ENCODE measurements at regions not wholly inside any gene's neighbourhood (a gene's known extent, or its start where the extent isn't known, plus 50 kb on each side); places are given as distances from the start of the nearest gene placed in this dataset.
"Not testable (repeated sequence)": the region's sequence is repeated elsewhere in the genome, so short reads cannot be mapped to it uniquely, and the experiment has no call there.

DNA sequence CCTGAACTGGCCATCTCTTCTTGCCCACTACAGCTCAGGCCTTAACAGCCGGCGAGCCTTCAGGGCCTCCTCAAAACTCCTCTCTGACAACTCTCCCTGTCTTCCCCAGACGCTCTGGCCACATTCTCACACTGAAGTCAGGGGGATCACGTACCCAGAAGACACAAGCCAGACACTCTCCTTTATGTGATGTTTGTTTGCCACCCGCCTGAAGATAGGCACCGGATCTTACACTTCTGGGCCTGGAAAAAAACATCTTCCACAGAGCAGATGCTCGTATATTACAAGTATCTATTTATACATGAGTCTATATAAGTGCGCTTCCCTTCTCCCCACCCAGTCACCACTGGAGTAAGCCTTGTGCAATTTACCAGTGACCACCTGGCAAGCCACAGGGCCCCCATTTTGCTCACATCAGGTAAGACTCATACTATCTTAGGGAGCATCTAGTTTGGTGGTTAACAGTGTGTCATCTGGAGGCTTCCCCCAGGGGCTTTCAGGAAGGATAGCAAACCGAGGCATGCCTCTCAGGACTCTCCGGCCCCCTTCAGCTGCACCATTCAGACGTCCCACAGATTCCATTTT is 349.4 kb downstream of the SOX9 start:
- Mint-ChIP-seq H3K9me3 (peaks cover 3% of the 10 kb centered on the region), H3K36me3 (no peaks in the 10 kb centered on the region), H3K4me3 (no peak overlapping the region), H3K27ac (no peak overlapping the region), H3K27me3 (peaks cover 7% of the 10 kb centered on the region), H3K4me1 (peaks cover 2% of the 10 kb centered on the region)
- DNase-seq: no peak

DNA sequence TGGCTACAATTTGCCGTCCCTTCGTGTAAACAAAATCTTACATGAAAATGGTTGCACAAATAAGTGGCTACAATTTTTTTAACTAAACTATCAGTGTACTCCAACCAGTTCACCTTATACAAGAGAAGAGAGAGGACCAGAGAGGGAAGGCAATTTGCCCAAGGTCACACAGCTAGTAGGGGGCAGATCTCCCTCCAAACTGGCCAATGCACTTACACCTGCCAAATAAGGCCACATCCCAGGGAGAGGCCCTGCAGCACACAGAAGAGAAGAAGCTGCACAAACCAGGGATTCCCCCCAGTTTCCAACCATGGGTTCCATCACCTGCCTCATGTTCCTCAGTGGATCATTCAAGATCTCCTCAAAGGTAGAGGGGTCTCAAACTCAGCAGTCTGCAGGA is 349.9 kb downstream of the SOX9 start:
- no peak overlapping the region for H3K27ac Mint-ChIP-seq
- no peaks in the 10 kb centered on the region for H3K36me3 Mint-ChIP-seq
- DNase-seq: no peak
- peaks cover 3% of the 10 kb centered on the region for H3K9me3 Mint-ChIP-seq
- H3K27me3 Mint-ChIP-seq: peaks cover 7% of the 10 kb centered on the region
- H3K4me1 Mint-ChIP-seq: peaks cover 2% of the 10 kb centered on the region
- H3K4me3 Mint-ChIP-seq: no peak overlapping the region

GRCh38 chr17:72471296-72471695 is 350.5 kb downstream of the SOX9 start:
- peaks cover 2% of the 10 kb centered on the region for H3K4me1 Mint-ChIP-seq
- H3K4me3 Mint-ChIP-seq: no peak overlapping the region
- H3K9me3 Mint-ChIP-seq: peaks cover 3% of the 10 kb centered on the region

DNA sequence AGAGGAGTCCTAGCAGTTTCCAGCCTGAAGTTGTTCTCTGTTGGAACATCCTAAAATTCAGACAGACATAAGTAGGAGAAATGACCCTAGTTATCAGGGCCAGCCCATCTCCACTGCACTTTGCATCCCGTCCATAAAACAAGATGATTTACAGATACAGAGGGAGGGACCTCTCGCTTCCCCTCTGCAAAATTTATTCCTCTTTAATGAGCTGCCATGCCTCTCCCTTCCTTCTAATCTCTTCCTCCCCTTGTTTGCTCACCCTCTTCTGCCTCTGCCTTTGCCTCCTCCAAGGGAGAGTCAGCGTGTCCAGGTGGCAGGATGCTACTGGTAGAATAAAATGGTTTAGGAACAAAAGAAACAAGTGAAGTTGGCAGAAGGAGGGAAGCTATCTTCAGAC is 351.3 kb downstream of the SOX9 start:
- H3K9me3 Mint-ChIP-seq: peaks cover 3% of the 10 kb centered on the region
- no peak overlapping the region for H3K4me3 Mint-ChIP-seq
- no peaks in the 10 kb centered on the region for H3K4me1 Mint-ChIP-seq

More at GRCh38 chr17:72471296-72471695, 350.5 kb downstream of the SOX9 start:
- H3K36me3 Mint-ChIP-seq: no peaks in the 10 kb centered on the region
- peaks cover 7% of the 10 kb centered on the region for H3K27me3 Mint-ChIP-seq
- DNase-seq: no peak
- H3K27ac Mint-ChIP-seq: no peak overlapping the region

DNA sequence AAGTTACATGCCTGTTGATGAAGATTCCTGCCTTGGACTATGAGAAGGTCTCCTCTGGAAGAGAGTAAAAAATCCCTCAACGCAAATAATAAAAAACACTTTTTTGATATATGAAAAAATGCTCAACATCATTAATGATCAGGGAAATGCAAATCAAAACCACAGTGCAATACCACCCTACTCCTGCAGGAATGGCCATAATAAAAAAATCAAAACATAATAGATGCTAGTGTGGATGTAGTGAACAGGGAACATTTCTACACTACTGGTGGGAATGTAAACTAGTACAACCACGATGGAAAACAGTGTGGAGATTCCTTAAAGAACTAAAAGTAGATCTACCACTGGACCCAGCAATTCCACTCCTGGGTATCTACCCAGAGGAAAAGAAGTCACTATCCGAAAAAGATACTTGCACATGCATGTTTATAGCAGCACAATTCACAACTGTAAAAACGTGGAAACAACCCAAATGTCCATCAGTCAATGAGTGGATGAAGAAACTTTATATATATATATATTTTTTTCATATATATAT is 352.1 kb downstream of the SOX9 start:
- H3K9me3 Mint-ChIP-seq, H3K36me3 Mint-ChIP-seq, DNase-seq, H3K27ac Mint-ChIP-seq, H3K4me3 Mint-ChIP-seq, H3K4me1 Mint-ChIP-seq: not testable (repeated sequence)
- peaks cover 23% of the 10 kb centered on the region for H3K27me3 Mint-ChIP-seq

More for the DNA sequence above, 351.3 kb downstream of the SOX9 start:
- H3K27me3 Mint-ChIP-seq: peaks cover 16% of the 10 kb centered on the region
- DNase-seq: no peak
- no peak overlapping the region for H3K27ac Mint-ChIP-seq
- H3K36me3 Mint-ChIP-seq: no peaks in the 10 kb centered on the region

- H3K36me3 Mint-ChIP-seq: no peaks in the 10 kb centered on the region
- peaks cover 25% of the 10 kb centered on the region for H3K27me3 Mint-ChIP-seq
Measured at GRCh38 chr17:72474243-72474642, 353.4 kb downstream of the SOX9 start.

GRCh38 chr17:72474719-72475477 is 354.1 kb downstream of the SOX9 start:
- Mint-ChIP-seq H3K36me3 (no peaks in the 10 kb centered on the region), H3K4me3 (no peak overlapping the region), H3K9me3 (peaks cover 3% of the 10 kb centered on the region), H3K27ac (no peak overlapping the region), H3K27me3 (peaks cover 31% of the 10 kb centered on the region), H3K4me1 (no peaks in the 10 kb centered on the region)
- DNase-seq: no peak

More at GRCh38 chr17:72474243-72474642, 353.4 kb downstream of the SOX9 start:
- Mint-ChIP-seq H3K4me1 (no peaks in the 10 kb centered on the region), H3K4me3 (no peak overlapping the region), H3K27ac (no peak overlapping the region), H3K9me3 (peaks cover 3% of the 10 kb centered on the region)
- no peak for DNase-seq

GRCh38 chr17:72476134-72476533 is 355.3 kb downstream of the SOX9 start:
- H3K36me3 Mint-ChIP-seq: no peaks in the 10 kb centered on the region

GRCh38 chr17:72476575-72476986 is 355.8 kb downstream of the SOX9 start:
- Mint-ChIP-seq H3K36me3 (no peaks in the 10 kb centered on the region), H3K4me3 (no peak overlapping the region), H3K27ac (no peak overlapping the region), H3K9me3 (peaks cover 3% of the 10 kb centered on the region), H3K27me3 (peaks cover 31% of the 10 kb centered on the region), H3K4me1 (no peaks in the 10 kb centered on the region)
- DNase-seq: no peak

More at GRCh38 chr17:72476134-72476533, 355.3 kb downstream of the SOX9 start:
- H3K9me3 Mint-ChIP-seq: peaks cover 3% of the 10 kb centered on the region
- no peak overlapping the region for H3K27ac Mint-ChIP-seq
- H3K4me3 Mint-ChIP-seq: no peak overlapping the region
- H3K4me1 Mint-ChIP-seq: no peaks in the 10 kb centered on the region
- H3K27me3 Mint-ChIP-seq: peaks cover 31% of the 10 kb centered on the region
- DNase-seq: no peak

GRCh38 chr17:72477491-72477890 is 356.7 kb downstream of the SOX9 start:
- Mint-ChIP-seq H3K36me3 (no peaks in the 10 kb centered on the region), H3K27ac (no peak overlapping the region), H3K9me3 (peaks cover 3% of the 10 kb centered on the region), H3K4me1 (no peaks in the 10 kb centered on the region), H3K27me3 (peaks cover 27% of the 10 kb centered on the region), H3K4me3 (no peak overlapping the region)
- no peak for DNase-seq

DNA sequence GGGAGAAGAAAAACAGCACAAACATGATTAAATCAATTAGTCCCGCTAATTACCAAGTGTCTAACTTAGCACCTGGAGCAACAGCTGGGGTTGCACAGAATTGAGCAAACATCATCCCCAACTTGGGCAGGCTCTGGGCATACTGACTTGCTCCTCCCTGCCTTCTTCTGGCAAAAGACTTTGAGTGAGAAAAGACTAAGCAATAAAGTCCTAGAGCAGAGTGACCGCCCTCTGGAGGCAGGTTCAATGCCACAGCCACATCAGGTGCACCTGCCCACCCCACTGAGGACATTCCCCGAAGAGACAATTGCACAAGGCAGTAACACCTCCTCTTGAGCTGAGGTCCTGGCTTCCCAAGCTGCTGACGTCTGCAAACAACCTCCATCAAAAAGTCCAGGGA is 358.3 kb downstream of the SOX9 start:
- no peak for DNase-seq
- Mint-ChIP-seq H3K36me3 (no peaks in the 10 kb centered on the region), H3K4me3 (no peak overlapping the region), H3K4me1 (no peaks in the 10 kb centered on the region), H3K27me3 (peaks cover 30% of the 10 kb centered on the region), H3K9me3 (peaks cover 3% of the 10 kb centered on the region), H3K27ac (no peak overlapping the region)

DNA sequence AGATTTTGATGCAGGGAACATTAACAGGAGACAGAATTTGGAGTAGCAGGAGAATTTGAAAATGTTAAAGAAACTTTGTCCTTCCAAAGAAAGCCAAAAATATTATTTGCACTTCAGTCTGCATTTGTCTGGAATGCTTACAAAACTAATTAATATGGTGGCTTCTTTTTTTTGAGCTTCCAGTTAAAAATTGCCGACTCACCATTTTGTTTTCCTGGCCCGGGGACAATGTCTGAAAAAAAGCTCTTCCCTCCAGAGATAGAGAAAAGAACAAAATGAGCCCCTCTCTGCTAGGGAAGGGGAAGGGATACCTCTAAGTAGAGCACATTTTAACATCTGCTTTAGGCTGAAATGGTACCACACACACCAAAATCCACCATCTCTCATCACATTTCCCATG is 360.8 kb downstream of the SOX9 start:
- DNase-seq: no peak
- H3K4me3 Mint-ChIP-seq: no peak overlapping the region
- no peaks in the 10 kb centered on the region for H3K4me1 Mint-ChIP-seq
- no peak overlapping the region for H3K27ac Mint-ChIP-seq
- H3K9me3 Mint-ChIP-seq: no peaks in the 10 kb centered on the region
- no peaks in the 10 kb centered on the region for H3K36me3 Mint-ChIP-seq
- H3K27me3 Mint-ChIP-seq: peaks cover 38% of the 10 kb centered on the region

DNA sequence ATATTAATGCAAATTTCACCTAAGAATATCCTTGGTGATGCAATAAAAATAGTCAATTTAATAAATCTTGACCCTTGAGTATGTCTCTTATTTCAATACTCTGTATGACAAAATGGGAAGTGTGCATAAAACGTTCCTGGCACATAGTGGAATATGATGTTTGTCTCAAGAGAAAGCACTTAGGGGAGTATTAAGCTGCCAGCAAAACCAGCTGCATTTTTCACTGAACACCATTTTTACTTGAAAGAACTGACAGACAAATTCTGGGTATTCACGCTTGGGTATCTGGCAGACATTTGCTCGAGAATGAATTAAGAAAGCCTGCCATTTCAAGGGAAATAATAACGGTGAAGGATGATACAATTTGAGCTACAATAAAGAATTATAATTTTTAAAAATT is 364.8 kb downstream of the SOX9 start:
- Mint-ChIP-seq H3K4me3 (no peak overlapping the region), H3K27ac (no peak overlapping the region), H3K9me3 (peaks cover 2% of the 10 kb centered on the region), H3K36me3 (no peaks in the 10 kb centered on the region), H3K4me1 (no peaks in the 10 kb centered on the region), H3K27me3 (peaks cover 17% of the 10 kb centered on the region)
- no peak for DNase-seq

DNA sequence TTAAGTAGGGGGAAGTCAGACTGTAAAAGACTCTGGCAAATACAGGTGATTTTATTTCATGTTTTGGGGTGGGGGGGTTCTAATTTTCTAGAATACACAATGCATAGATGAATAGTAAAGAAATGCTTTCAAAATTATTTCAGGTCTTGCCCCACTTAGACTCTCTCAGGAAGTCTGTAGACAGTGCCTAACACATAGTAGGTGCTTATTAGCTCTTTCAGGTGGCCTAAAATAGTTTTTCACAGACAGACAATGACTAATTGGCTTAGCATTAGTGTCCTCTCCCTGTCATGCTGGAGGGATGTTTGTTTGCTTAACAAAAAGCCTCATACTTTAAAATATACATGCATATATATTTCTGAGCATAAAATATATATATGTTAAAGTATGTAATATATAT is 366.0 kb downstream of the SOX9 start:
- H3K36me3 Mint-ChIP-seq: no peaks in the 10 kb centered on the region
- no peak overlapping the region for H3K4me3 Mint-ChIP-seq
- no peak overlapping the region for H3K27ac Mint-ChIP-seq

DNA sequence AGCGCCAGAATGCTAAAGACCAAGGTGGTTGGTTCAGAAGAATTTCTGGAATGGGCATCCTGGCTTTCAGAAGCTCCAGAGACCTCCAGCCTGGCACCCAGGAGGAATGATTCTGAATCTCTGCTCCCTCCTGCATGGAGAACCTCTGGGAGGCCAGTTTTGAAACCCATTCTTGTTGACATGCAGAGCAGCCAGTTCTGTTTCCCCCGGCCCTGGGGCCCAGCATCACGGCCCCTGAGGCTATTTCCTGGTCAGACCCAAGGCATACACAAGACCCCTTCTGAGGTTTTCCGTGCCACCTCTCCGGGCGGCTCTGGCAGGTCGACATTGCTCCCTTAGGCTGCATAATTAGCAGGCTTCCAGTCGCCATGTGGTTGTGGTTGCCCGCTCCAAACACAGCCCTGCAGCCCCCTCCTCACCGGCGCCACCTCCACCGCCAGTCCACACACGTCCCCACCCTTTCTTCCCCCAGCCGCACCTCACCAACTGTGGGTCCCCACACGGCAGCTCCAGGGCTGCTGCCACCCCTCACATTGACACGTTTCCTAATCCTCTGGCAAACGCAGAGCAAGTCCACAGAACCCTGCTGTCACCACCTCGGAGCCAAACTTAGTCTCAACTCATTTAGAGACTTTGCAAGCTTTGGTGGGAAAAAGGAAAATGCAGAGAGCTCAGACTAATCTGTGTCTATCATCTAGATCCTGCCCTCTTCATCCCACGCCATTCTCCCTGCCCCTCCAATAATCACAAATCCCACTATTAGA is 367.1 kb downstream of the SOX9 start:
- Mint-ChIP-seq H3K9me3 (peaks cover 2% of the 10 kb centered on the region), H3K36me3 (no peaks in the 10 kb centered on the region), H3K4me3 (no peak overlapping the region), H3K27ac (no peak overlapping the region), H3K27me3 (peaks cover 13% of the 10 kb centered on the region), H3K4me1 (no peaks in the 10 kb centered on the region)
- DNase-seq: no peak

More for the DNA sequence above, 366.0 kb downstream of the SOX9 start:
- Mint-ChIP-seq H3K9me3 (peaks cover 2% of the 10 kb centered on the region), H3K4me1 (no peaks in the 10 kb centered on the region), H3K27me3 (peaks cover 17% of the 10 kb centered on the region)
- DNase-seq: no peak

Data from activated naive CD8-positive, alpha-beta T cell treated with anti-CD3 and anti-CD28 coated beads for 36 hours (primary cell).